IMR-90 (cell line): ENCODE measurements at regions not wholly inside any gene's neighbourhood (a gene's known extent, or its start where the extent isn't known, plus 50 kb on each side); places are given as distances from the start of the nearest gene placed in this dataset.

Experiments used
- ATAC-seq: fragments of 200-7000 bp; cut with Tn5 transposase; 2 replicates; pipeline ENCODE4 v1.9.1; 2020; ENCODE audit warnings: low read depth, mild to moderate bottlenecking, moderate library complexity
- BruUV-seq: library from RNA; stranded (reverse); fragments of 400-500 nt; replicated peaks from 2 replicates; lab custom pipeline; 2021; lab: Mats Ljungman, UMichigan
- CTCF ChIA-PET: fragments of 300-600 bp; formaldehyde crosslinking; extraction: SDS; loops from one replicate; lab custom pipeline; 2021; ENCODE audit warnings: antibody characterized with exemption; lab: Yijun Ruan, JAX
- POLR2A ChIA-PET: fragments of 300-600 bp; sonication (Branson Sonifier 250); formaldehyde crosslinking; loops from one replicate; lab custom pipeline; 2022; ENCODE audit warnings: antibody characterized with exemption; ENCODE audit not compliant: unreplicated experiment; lab: Charles Lee
- DNase-seq: peaks from one replicate; pipeline ENCODE4 v3.0.0; 2013
- H2AFZ ChIP-seq: replicated peaks from 2 replicates; pipeline ENCODE3; 2013; ENCODE audit warnings: low read length, mild to moderate bottlenecking; ENCODE audit not compliant: poor library complexity
- H2AK5ac ChIP-seq: 2 replicates; pipeline ENCODE4 v1.6.1; 2013; ENCODE audit warnings: low read depth, low read length, inconsistent platforms
- H2AK9ac ChIP-seq: replicated peaks from 2 replicates; pipeline ENCODE3; 2013; ENCODE audit warnings: mild to moderate bottlenecking, low read depth, low read length, moderate library complexity; ENCODE audit not compliant: poor library complexity
- H2BK120ac ChIP-seq: 2 replicates; pipeline ENCODE4 v1.6.1; 2013; ENCODE audit warnings: low read depth, low read length, inconsistent platforms
- H2BK15ac ChIP-seq: 3 replicates; pipeline ENCODE4 v1.6.1; 2013; ENCODE audit warnings: low read depth, low read length, inconsistent platforms
- H2BK20ac ChIP-seq: 2 replicates; pipeline ENCODE4 v1.6.1; 2013; ENCODE audit warnings: low read depth, mild to moderate bottlenecking, inconsistent platforms, low read length, moderate library complexity
- H2BK5ac ChIP-seq: 2 replicates; pipeline ENCODE4 v1.6.1; 2013; ENCODE audit warnings: mild to moderate bottlenecking, low read depth, low read length, inconsistent platforms; ENCODE audit not compliant: poor library complexity, severe bottlenecking
- H3K14ac ChIP-seq: replicated peaks from 2 replicates; pipeline ENCODE4 v1.6.1; 2013; ENCODE audit warnings: low read depth, low read length, inconsistent platforms
- H3K18ac ChIP-seq: 2 replicates; pipeline ENCODE4 v1.6.1; 2013; ENCODE audit warnings: low read depth, low read length, control low read depth
- H3K23ac ChIP-seq: 2 replicates; pipeline ENCODE4 v1.6.1; 2013; ENCODE audit warnings: low read depth, low read length, inconsistent platforms
- H3K27ac ChIP-seq: 2 replicates; pipeline ENCODE4 v1.5.1; 2013; ENCODE audit warnings: mild to moderate bottlenecking, control low read depth, low read length; ENCODE audit not compliant: insufficient read depth
- H3K27me3 ChIP-seq: 2 replicates; pipeline ENCODE4 v1.6.1; 2013; ENCODE audit warnings: low read length; ENCODE audit not compliant: control insufficient read depth, insufficient read depth
- H3K36me3 ChIP-seq: 2 replicates; pipeline ENCODE4 v1.6.1; 2013; ENCODE audit warnings: low read length, mixed read lengths; ENCODE audit not compliant: control insufficient read depth, insufficient read depth
- H3K4ac ChIP-seq: 2 replicates; pipeline ENCODE4 v1.6.1; 2013; ENCODE audit warnings: low read depth, low read length, inconsistent platforms
- H3K4me1 ChIP-seq: 2 replicates; pipeline ENCODE4 v1.6.1; 2013; ENCODE audit warnings: low read length, mixed read lengths; ENCODE audit not compliant: control insufficient read depth, insufficient read depth
- H3K4me2 ChIP-seq: 2 replicates; pipeline ENCODE4 v1.6.1; 2013; ENCODE audit warnings: low read depth, mild to moderate bottlenecking, control low read depth, low read length, moderate library complexity
- H3K4me3 ChIP-seq: 2 replicates; pipeline ENCODE4 v1.5.1; 2013; ENCODE audit warnings: low read depth, mild to moderate bottlenecking, control low read depth, low read length, moderate library complexity; ENCODE audit not compliant: insufficient read depth
- H3K56ac ChIP-seq: 2 replicates; pipeline ENCODE4 v1.6.1; 2013; ENCODE audit warnings: low read length, inconsistent platforms; ENCODE audit not compliant: insufficient read depth; ENCODE audit errors: extremely low read depth
- H3K79me1 ChIP-seq, 2 experiments: 2 replicates each; pipeline ENCODE4 v1.6.1; 2013; ENCODE audit warnings: low read length in 2 of 2, inconsistent platforms in 1 of 2, low read depth in 1 of 2
- H3K9ac ChIP-seq: 2 replicates; pipeline ENCODE4 v1.6.1; 2013; ENCODE audit warnings: low read depth, low read length, control low read depth
- H3K9me1 ChIP-seq: 2 replicates; pipeline ENCODE4 v1.6.1; 2013; ENCODE audit warnings: low read length, inconsistent platforms; ENCODE audit not compliant: insufficient read depth
- H3K9me3 ChIP-seq: 2 replicates; pipeline ENCODE4 v1.6.1; 2013; ENCODE audit warnings: low read length; ENCODE audit not compliant: control insufficient read depth, insufficient read depth
- H4K20me1 ChIP-seq: 2 replicates; pipeline ENCODE4 v1.6.1; 2013; ENCODE audit warnings: low read length, inconsistent platforms; ENCODE audit not compliant: insufficient read depth
- H4K5ac ChIP-seq: 2 replicates; pipeline ENCODE4 v1.6.1; 2013; ENCODE audit warnings: mild to moderate bottlenecking, low read depth, low read length, control low read depth
- H4K8ac ChIP-seq, 2 experiments: 2 replicates each; pipeline ENCODE4 v1.6.1; 2013; ENCODE audit warnings: low read depth in 2 of 2, low read length in 2 of 2, control low read depth in 1 of 2, inconsistent platforms in 1 of 2
- H4K91ac ChIP-seq: 2 replicates; pipeline ENCODE4 v1.6.1; 2013; ENCODE audit warnings: low read depth, low read length, inconsistent platforms; ENCODE audit not compliant: insufficient read depth
- BHLHE40 ChIP-seq: fragments of 150-350 bp; IDR thresholded peaks from 2 replicates; pipeline ENCODE4 v1.6.1; 2016; ENCODE audit warnings: mild to moderate bottlenecking, low read depth, low read length
- CEBPB ChIP-seq: IDR thresholded peaks from 2 replicates; pipeline ENCODE4 v1.6.1; 2012; ENCODE audit warnings: low read depth, low read length, improper control_type of control experiment
- CHD1 ChIP-seq: IDR thresholded peaks from 2 replicates; pipeline ENCODE4 v1.6.1; 2012; ENCODE audit warnings: low read depth, low read length, improper control_type of control experiment
- CTCF ChIP-seq: conservative IDR thresholded peaks from 2 replicates; pipeline ENCODE4 v1.5.1; 2012; ENCODE audit warnings: mild to moderate bottlenecking, low read depth, low read length, improper control_type of control experiment
- FOS ChIP-seq: fragments of 150-350 bp; IDR thresholded peaks from 2 replicates; pipeline ENCODE4 v1.6.1; 2016; ENCODE audit warnings: low read depth, low read length
- NFE2L2 ChIP-seq: fragments of 150-350 bp; IDR thresholded peaks from 2 replicates; pipeline ENCODE4 v1.6.1; 2016; ENCODE audit warnings: low read depth, mild to moderate bottlenecking, low read length
- POLR2A ChIP-seq: IDR thresholded peaks from 2 replicates; pipeline ENCODE4 v1.6.1; 2012; ENCODE audit warnings: mild to moderate bottlenecking, low read depth, low read length
- RAD21 ChIP-seq: IDR thresholded peaks from 2 replicates; pipeline ENCODE4 v1.6.1; 2012; ENCODE audit warnings: low read length, improper control_type of control experiment
- RCOR1 ChIP-seq: IDR thresholded peaks from 2 replicates; pipeline ENCODE4 v1.6.1; 2012; ENCODE audit warnings: mild to moderate bottlenecking, low read length, improper control_type of control experiment; ENCODE audit not compliant: insufficient replicate concordance
- RFX5 ChIP-seq: IDR thresholded peaks from 2 replicates; pipeline ENCODE4 v1.8.0; 2012; ENCODE audit warnings: low read depth, mild to moderate bottlenecking, low read length, moderate library complexity
- USF2 ChIP-seq: fragments of 150-350 bp; IDR thresholded peaks from 2 replicates; pipeline ENCODE4 v1.6.1; 2017; ENCODE audit warnings: mild to moderate bottlenecking, antibody characterized with exemption, low read length, low read depth
- WGBS, 2 experiments: methylation state at CpG; one replicate each; pipeline versions ENCODE4 v1.1.5 to v1.1.7; 2013; ENCODE audit warnings: missing lambda C conversion rate in 2 of 2; ENCODE audit not compliant: insufficient read length in 1 of 2; ENCODE audit errors: extremely low coverage in 2 of 2; 5-methylcytosine and 5-hydroxymethylcytosine counted together
- dilution Hi-C: fragments of 300-500 bp; cut with HindIII; formaldehyde crosslinking; loops from one replicate; pipeline ENCODE4 v1.14.3; 2018; ENCODE audit warnings: low sequenced_read_pairs; ENCODE audit not compliant: unreplicated experiment
- in situ Hi-C: fragments of 300-500 bp; cut with MboI; formaldehyde crosslinking; loops from 3 replicates; pipeline ENCODE4 v1.14.3; 2019; ENCODE audit warnings: low sequenced_read_pairs, inconsistent platforms, mixed read lengths
- intact Hi-C: fragments of 100-400 bp; cut with micrococcal nuclease; formaldehyde crosslinking; loops from 2 replicates; pipeline ENCODE4 v1.10.0; 2022

GRCh38 chr1:96416111-96416595 is 305.4 kb upstream of the PTBP2 start:
- no peak for TF ChIP-seq POLR2A
- no peak for TF ChIP-seq USF2
- TF ChIP-seq CEBPB, result peak; percentile 47; the same call in 1 of the 2 replicates
- TF ChIP-seq BHLHE40, result peak; percentile 96
- TF ChIP-seq CTCF, result no peak
- TF ChIP-seq RFX5, result peak; percentile 53; the same call in 1 of the 2 replicates
- peak; percentile 21; the same call in 1 of the 2 replicates for TF ChIP-seq RAD21
- TF ChIP-seq NFE2L2, result peak; percentile 15; the same call in 1 of the 2 replicates
- peak; percentile 41; the same call in 1 of the 2 replicates for TF ChIP-seq CHD1
- peak; percentile 68 for TF ChIP-seq FOS
- no peak for TF ChIP-seq RCOR1
- POLR2A ChIA-PET, result no interaction called here

More at GRCh38 chr1:96416111-96416595, 305.4 kb upstream of the PTBP2 start:
- no CpG with 5 or more reads among the region's 5 CpGs for WGBS, 2 experiments
- no peaks in the 10 kb centered on the region for H3K4me1 ChIP-seq
- 0 out of 4 replicates have a peak overlapping the region, but pooled peaks of 1 of the 2 experiments have one; percentile 17 for H4K8ac ChIP-seq
- intact Hi-C loops, result loop anchor here (2.0 to 5.0 kb wide), 3 partner anchors 53 to 306 kb away; partner anchors contain the start of gene PTBP2
- peak overlapping the region; percentile 41; the same call in 1 of the 2 replicates for H2BK20ac ChIP-seq
- no peak overlapping the region for H3K18ac ChIP-seq
- H4K5ac ChIP-seq, result no peak overlapping the region
- no peak overlapping the region for H3K56ac ChIP-seq
- 0 out of 2 replicates have a peak, but pooled peaks cover 4% of the 10 kb centered on the region for H3K9me1 ChIP-seq
- ATAC-seq (peak; percentile 96), DNase-seq (peak; percentile 99)
- peak overlapping the region; percentile 27; the same call in 1 of the 2 replicates for H3K4me2 ChIP-seq
- H2BK5ac ChIP-seq, result no peak overlapping the region
- no peaks in the 10 kb centered on the region for H4K20me1 ChIP-seq
- H3K36me3 ChIP-seq, result no peaks in the 10 kb centered on the region
- H3K27ac ChIP-seq, result peak overlapping the region; percentile 47; the same call in 1 of the 2 replicates
- in situ Hi-C loops, result no loop called here
- CTCF ChIA-PET, result interaction anchor here (1.1 kb wide), 1 partner anchor 47 kb away, joined by 4 read pairs; no protein-coding TSS in a partner anchor
- peaks cover 2% of the 10 kb centered on the region; the same call in 1 of the 2 replicates for H3K27me3 ChIP-seq
- no peak overlapping the region for H2AK9ac ChIP-seq
- H2BK15ac ChIP-seq, result no peak overlapping the region
- peak overlapping the region; percentile 6; the same call in 1 of the 2 replicates for H3K4ac ChIP-seq
- H4K91ac ChIP-seq, result no peak overlapping the region
- H3K9me3 ChIP-seq, result no peaks in the 10 kb centered on the region
- no peak overlapping the region for H3K23ac ChIP-seq
- H2BK120ac ChIP-seq, result peak overlapping the region; percentile 21; the same call in 1 of the 2 replicates
- H2AFZ ChIP-seq, result no peak overlapping the region
- no peak overlapping the region for H3K14ac ChIP-seq
- no peak overlapping the region for H3K9ac ChIP-seq
- no peaks in the 10 kb centered on the region for H3K79me1 ChIP-seq
- H2AK5ac ChIP-seq, result no peak overlapping the region
- H3K4me3 ChIP-seq, result no peak overlapping the region
- dilution Hi-C loops, result no loop called here
- BruUV-seq, result no TSS peak
